ENCODE measurements at regions not wholly inside any gene's neighbourhood (a gene's known extent, or its start where the extent isn't known, plus 50 kb on each side); places are given as distances from the start of the nearest gene placed in this dataset.
"Not testable (repeated sequence)": the region's sequence is repeated elsewhere in the genome, so short reads cannot be mapped to it uniquely, and the experiment has no call there.

DNA sequence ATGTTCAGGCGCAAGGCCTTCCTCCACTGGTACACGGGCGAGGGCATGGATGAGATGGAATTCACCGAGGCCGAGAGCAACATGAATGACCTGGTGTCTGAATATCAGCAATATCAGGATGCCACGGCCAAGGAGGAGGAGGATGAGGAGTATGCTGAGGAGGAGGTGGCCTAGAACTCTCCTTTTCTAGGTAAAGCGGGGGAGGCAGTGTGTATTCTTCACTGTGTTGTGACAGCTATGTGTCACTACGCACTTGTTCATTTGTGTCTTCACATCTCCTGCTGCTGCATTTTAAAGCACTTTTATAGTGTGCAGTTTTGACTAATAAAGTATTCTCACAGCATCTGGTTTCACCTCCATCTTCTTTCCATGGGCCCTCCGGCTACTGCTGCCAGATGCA is 299.5 kb downstream of the CACNA1B start:
- TF ChIP-seq, protein P1, sequence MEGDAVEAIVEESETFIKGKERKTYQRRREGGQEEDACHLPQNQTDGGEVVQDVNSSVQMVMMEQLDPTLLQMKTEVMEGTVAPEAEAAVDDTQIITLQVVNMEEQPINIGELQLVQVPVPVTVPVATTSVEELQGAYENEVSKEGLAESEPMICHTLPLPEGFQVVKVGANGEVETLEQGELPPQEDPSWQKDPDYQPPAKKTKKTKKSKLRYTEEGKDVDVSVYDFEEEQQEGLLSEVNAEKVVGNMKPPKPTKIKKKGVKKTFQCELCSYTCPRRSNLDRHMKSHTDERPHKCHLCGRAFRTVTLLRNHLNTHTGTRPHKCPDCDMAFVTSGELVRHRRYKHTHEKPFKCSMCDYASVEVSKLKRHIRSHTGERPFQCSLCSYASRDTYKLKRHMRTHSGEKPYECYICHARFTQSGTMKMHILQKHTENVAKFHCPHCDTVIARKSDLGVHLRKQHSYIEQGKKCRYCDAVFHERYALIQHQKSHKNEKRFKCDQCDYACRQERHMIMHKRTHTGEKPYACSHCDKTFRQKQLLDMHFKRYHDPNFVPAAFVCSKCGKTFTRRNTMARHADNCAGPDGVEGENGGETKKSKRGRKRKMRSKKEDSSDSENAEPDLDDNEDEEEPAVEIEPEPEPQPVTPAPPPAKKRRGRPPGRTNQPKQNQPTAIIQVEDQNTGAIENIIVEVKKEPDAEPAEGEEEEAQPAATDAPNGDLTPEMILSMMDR (IDR thresholded peaks at IDR 0.05), result not testable (repeated sequence)
- TF ChIP-seq POLR2A (IDR thresholded peaks at IDR 0.05), result not testable (repeated sequence)
